ENCODE measurements at regions not wholly inside any gene's neighbourhood (a gene's known extent, or its start where the extent isn't known, plus 50 kb on each side); places are given as distances from the start of the nearest gene placed in this dataset.

DNA sequence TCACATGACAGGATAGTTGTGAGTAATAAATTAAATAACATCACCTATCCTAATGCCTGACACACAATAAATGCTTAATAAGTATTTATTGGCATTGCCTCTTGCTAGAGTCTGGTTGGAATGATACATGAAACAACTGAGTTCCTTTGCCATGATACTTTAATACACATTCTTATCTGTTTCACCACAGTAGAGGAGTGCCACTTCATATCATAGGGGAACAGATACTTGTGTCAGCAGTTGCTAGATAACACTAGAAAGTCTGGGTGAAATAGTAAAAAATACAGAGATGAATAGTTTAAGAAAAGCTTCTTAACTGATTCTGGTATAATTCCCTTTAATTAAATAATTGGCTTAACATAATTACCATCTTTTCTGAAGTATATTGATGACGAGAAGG lies 380.0 kb upstream of the GOLIM4 start:
- TF ChIP-seq YY1 (IDR thresholded peaks at IDR 0.05; ENCODE audit: low read depth) (no peak), EGR1 (IDR thresholded peaks at IDR 0.05) (no peak), TEAD4 (IDR thresholded peaks at IDR 0.05) (no peak), CEBPB (IDR thresholded peaks at IDR 0.05) (no peak)
- TF ChIP-seq, protein P1, sequence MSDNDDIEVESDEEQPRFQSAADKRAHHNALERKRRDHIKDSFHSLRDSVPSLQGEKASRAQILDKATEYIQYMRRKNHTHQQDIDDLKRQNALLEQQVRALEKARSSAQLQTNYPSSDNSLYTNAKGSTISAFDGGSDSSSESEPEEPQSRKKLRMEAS (IDR thresholded peaks at IDR 0.05): no peak
